ENCODE measurements at regions not wholly inside any gene's neighbourhood (a gene's known extent, or its start where the extent isn't known, plus 50 kb on each side); places are given as distances from the start of the nearest gene placed in this dataset.

DNA sequence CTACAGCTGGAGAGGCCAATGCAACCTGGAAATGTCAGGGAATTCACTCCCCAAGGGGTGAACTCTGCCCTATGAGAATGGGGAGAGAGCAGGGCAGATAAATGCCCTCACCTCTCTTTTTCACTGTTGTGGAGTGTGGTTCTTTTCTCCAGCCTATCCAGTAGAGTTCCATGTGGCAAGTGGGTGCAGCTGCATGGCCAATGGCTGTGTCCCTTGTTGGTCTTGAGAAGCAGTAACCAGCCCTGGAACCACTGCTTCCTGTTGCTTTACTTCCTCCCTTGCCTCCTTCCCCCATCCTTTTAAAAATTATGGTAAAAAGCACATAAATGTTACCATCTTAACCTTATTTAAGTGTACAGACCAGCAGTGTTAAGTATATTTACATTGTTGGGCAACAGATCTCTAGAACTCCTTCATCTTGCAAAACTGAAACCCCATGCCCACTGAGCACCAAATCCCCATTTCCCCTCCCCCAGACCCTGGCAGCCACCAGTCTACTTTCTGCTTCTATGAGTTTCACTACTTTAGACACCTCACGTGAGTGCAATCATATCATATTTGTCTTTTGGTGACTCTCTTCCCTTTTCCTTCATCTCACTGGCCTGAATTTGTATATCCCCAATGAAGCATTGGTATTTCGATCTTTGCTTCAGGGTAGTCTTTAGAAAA, 77.0 kb upstream of the GRIP1 start:
- TF ChIP-seq, protein P1, sequence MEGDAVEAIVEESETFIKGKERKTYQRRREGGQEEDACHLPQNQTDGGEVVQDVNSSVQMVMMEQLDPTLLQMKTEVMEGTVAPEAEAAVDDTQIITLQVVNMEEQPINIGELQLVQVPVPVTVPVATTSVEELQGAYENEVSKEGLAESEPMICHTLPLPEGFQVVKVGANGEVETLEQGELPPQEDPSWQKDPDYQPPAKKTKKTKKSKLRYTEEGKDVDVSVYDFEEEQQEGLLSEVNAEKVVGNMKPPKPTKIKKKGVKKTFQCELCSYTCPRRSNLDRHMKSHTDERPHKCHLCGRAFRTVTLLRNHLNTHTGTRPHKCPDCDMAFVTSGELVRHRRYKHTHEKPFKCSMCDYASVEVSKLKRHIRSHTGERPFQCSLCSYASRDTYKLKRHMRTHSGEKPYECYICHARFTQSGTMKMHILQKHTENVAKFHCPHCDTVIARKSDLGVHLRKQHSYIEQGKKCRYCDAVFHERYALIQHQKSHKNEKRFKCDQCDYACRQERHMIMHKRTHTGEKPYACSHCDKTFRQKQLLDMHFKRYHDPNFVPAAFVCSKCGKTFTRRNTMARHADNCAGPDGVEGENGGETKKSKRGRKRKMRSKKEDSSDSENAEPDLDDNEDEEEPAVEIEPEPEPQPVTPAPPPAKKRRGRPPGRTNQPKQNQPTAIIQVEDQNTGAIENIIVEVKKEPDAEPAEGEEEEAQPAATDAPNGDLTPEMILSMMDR (IDR thresholded peaks at IDR 0.05): no peak
- TF ChIP-seq POLR2A (IDR thresholded peaks at IDR 0.05): no peak
